GM19328 (cell line): ENCODE measurements at regions not wholly inside any gene's neighbourhood (a gene's known extent, or its start where the extent isn't known, plus 50 kb on each side); places are given as distances from the start of the nearest gene placed in this dataset.

Source experiments
- ATAC-seq: cut with Tn5 transposase; IDR thresholded peaks from one replicate; pipeline ENCODE4 v1.9.1; 2021; ENCODE audit warnings: mild to moderate bottlenecking, moderate library complexity; ENCODE audit not compliant: unreplicated experiment

GRCh38 chr5:72030237-72030636 is 77.0 kb upstream of the MAP1B start:
- no peak for ATAC-seq

DNA sequence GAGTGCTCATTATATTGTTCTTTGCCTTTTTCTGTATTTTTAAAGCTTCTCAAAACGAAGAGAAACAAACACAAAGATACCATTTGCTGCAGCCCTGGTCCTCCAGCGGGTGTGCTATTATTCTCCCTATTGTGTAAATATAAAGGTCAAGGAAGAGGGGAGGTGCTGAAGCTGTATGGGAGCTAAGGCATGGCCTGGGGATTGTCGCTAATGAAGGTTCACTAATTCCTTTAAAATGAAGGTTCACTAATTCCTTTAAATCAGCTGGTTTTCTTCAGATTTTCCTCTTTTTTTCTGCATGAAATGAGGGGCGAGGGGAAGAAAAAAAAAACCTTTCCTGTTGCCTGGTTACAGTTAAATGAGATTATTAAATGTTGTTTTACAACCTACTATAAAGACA is 74.5 kb upstream of the MAP1B start:
- ATAC-seq, result no peak

GRCh38 chr5:72034770-72035169 is 72.5 kb upstream of the MAP1B start:
- ATAC-seq, result no peak

DNA sequence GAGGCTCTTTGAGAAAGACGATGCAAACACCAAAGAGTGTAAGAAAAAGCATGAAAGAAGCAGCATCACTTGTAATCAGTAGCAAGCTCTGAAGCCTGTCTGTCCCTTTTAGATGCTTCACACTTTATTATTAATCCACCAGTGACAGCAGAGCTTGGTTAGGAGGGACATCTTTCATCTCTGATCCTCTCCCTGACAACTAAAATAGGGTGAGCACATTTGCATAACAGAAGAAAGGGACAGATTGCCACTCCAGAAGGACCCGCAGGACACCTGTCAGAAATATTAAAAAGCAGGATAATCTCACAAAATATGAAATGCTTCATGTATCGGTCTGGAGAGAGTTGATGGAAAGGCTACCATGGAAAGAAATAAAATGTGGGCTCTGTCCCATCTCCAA is 71.4 kb upstream of the MAP1B start:
- no peak for ATAC-seq

DNA sequence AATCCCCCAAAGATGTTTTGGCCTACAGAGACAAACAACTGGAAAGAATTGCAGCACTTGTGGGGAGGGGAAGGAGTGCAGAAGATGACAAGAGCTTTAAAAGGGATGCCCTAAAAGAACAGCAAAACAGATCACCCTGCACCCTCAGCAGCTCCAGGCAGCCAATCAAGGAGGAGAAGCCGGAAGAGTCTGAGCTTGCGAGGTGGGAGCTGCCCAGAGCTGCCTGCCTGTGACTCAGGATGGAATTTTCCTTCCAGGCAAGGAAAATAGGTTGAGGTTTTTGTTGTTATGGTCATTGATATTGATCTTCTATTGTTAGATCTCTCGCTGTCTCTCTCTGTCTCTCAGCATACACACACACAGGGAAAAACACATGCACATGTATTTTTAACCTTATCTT is 70.3 kb upstream of the MAP1B start:
- no peak for ATAC-seq

DNA sequence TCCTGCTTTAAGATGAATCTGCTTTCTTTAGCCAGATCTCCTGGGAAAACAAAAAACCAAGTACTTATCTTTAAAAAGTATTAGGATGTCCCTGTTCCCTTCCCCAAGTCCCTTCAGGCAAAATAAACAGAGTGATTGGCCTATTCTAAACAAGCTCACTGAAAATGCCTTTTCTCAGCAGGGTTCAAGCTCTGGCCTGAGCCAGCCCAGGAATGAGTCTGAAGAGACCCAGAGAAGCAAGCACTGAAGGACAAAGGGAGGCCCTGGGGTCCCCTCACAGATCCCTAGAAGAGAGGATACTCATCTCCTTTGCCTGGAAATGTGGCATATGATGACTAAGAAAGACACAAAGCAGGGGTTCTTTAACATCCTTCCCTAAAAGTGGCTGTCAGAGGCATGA is 66.8 kb upstream of the MAP1B start:
- no peak for ATAC-seq

- ATAC-seq, result no peak
Measured at GRCh38 chr5:72041654-72042053, 65.6 kb upstream of the MAP1B start.

GRCh38 chr5:72042097-72042496 is 65.2 kb upstream of the MAP1B start:
- ATAC-seq, result no peak

DNA sequence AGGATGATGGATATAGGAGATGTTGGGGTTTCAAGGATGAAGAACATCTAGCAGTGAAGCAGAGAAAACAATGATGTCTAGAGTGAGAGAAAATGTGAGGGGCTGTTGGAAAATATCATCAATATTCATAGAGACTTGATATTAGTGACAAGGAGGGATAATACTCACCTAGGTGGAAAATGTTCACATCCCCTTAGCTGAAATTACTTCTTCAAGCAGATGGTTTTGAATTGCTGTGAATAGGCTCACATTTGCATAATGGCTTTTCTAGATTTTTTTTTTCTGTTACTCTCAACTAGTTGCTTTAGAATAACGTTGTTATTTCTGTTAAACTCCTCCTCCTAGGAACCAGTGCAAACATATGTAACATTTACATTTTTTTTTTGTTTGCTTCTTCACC is 61.6 kb upstream of the MAP1B start:
- no peak for ATAC-seq

- ATAC-seq, result no peak
Measured at GRCh38 chr5:72046106-72046505, 61.2 kb upstream of the MAP1B start.

DNA sequence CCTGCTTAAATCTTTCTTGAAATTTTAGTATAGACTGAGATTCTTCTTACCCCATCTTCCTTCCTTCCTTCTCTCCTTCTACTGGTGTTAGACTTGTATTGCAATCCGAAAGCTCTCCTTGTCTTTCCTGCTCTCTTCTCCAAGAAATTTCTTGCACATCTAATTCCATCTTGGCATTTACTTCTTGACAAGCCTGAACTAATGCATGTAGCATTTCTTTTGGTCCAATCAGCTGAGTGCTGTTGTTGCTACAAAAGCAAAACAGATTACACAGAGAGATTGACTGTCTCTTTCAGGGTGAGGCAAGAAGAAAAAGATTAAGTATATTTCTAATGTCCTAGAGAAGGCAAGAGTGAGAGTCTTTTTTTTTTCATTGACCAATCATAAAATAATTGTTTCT is 51.6 kb upstream of the MAP1B start:
- no peak for ATAC-seq
